Limb (tissue), 2 donors: ENCODE measurements at regions not wholly inside any gene's neighbourhood (a gene's known extent, or its start where the extent isn't known, plus 50 kb on each side); places are given as distances from the start of the nearest gene placed in this dataset.

ENCODE experiments used
- DNase-seq, 2 donors: peaks; one replicate each; pipeline ENCODE4 v3.0.0-alpha.2; 2016; ENCODE audit errors: extremely low spot score in 2 of 2

DNA sequence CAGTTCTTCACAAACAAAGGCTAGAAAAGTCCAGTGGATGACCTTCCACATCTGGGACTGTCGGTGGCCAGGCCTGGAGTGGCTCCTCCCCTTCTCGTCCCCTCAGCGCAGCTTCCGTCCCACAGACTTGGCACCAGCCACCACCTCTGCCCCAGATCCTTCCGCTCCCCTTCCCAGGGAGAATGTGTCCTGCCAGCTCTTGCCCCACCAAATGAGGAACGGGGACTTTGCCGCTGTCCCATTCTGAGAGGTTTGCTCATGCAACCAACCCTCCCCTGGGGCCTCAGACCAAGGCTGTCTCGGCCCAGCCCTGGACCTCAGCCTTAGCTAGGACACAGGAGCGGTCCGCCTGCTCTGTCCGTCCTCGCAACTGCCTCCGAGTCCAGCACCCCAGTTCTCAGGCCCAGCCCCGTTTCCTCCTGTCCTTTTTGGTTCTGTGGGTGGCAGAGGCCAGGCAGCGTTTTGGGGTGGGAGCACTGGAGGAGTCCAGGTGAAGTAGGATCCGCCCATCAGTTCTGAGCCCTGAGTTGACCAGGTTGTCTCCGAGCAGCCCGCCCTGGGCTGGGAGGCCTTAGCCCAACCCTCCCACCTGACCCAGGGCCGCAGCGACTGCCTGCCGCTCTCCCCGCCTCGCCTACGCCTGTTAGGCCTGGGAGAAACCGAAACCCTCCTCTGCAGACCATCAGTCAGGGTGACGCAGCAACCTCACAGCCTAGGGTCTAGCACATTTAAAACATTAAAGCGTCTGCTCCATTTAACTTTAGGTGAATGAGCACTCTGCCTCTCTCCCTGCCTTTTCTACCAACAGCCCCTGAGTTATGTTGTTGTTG is 284.3 kb downstream of the FOXO1 start:
- DNase-seq = no peak

DNA sequence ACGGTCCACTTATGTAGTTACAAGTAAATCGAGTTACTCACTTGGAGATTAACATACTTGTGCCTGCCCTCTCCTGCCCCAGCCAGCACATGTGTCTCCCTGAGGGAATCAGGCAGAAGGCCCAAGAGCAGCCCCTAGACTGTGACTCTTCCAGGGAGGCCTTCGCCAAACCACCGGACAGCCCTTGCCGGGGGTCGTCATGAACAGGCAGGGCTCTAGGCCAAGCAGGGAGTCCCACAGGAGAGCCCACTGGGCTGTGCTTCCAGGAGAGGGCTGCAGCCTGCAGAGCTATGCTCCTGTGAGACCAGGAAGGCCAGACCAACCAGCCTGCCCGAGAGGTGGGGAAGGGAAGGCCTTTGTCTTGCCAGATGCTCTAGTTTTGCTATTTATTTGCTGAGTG is 283.3 kb downstream of the FOXO1 start:
- DNase-seq = no peak

DNA sequence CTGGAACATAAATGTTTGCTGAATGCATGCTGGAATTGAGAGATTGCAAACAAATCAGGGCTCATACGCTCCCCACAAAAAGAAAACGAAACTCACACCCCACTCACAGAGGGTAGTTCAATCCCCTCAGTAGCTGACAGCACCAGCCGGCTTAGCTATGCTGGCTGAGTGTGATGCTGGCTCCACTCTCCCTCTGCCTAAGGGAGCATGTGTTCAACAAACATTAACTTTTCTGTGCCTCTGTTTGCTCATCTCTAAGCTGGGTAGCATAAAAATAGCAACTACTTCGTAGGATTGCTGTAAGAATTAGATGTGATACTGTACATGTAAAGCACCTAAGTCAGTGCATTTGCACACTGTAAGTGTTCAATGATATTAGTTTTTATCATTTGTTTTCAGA is 282.6 kb downstream of the FOXO1 start:
- no peak for DNase-seq

DNA sequence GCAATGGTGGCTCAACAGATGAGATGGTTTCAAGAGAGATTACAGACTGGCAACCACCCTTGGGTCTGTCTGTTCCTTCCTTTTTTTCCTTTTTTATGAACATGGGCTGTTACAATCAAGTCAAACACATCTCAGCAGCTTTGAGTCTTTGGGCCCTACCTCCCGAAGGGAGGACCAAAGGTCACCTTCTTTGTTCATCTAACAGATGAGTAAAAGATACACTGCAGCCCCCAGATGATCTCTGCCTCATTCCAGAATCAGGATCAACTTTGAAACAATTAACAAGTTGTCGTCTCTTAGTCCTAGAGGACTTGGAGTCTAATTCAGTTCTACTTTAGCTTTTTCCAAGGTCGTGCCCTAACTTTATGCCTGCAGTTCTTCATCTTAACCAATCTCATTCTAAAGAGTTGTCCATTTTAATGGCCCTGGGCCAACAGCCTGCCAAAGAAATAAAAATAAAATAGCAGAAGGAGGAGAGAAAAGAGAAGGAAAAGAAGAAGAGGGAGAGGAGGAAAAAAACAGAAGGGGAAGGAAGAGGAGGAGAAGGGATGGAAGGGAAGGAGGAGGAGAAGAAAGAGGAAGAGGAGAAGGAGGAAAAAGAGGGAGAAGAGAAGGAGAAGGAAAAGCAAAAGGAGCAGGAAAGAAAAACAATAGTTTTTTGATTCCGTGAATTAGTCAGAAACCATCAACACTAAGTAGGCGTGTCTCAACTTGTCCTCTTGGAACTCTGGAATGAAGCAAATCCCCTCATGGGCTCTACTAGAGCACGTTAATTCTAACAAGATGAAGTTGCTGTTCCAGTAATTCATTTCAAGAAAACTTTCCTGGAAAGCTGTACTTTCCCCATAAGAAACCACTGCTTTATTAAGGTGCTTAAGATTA is 281.2 kb downstream of the FOXO1 start:
- no peak for DNase-seq

DNA sequence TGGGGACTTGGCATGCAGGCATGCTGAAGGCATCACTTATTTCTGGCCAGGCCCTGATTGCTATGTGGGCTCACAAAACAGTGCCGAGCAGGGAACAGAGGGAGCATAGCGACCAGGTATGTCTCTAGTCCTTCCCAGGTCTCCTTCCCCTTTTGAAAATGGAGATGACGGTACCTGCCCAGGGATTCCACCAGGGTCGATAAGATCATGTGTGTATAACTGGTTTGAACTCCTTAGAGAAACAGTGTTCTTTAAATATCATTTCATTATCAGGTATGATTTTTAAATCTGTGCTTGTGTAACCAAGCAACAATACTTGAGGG is 280.6 kb downstream of the FOXO1 start:
- no peak for DNase-seq

DNA sequence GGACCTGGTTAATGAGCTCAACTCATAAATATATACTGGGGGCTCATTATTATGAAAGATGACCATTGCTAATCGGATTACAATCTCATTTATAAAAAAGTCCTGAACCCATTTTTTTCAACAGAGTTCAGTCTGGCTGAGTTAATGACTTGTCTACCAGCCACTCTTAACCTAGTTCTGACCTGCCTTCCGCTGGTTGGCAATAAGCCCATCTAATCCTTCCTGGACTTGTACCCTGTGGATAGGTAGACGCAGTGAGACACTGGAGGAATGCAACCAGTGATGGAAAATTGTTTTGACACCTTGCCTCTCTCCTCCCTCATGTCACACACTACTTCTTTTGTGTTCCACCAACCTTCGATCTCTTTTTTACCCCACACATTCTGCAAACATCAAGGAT is 279.9 kb downstream of the FOXO1 start:
- no peak for DNase-seq

DNA sequence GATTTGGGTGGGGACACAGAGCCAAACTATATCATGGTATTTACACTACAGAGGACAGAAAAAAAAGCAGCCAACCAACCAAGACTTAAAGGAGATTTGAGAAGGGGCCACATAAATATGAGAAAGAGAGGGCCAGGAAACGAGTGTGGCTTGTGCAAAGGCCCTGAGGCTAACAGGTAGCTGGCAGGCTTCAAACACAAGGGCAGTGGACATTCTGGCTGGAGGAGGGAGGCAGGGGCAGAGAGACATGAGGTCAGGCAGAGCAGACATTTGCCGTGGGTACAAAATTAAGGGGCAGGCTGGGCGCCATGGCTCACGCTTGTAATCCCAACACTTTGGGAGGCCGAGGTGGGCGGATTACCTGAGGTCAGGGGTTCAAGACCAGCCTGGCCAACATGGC is 278.7 kb downstream of the FOXO1 start:
- no peak for DNase-seq

DNA sequence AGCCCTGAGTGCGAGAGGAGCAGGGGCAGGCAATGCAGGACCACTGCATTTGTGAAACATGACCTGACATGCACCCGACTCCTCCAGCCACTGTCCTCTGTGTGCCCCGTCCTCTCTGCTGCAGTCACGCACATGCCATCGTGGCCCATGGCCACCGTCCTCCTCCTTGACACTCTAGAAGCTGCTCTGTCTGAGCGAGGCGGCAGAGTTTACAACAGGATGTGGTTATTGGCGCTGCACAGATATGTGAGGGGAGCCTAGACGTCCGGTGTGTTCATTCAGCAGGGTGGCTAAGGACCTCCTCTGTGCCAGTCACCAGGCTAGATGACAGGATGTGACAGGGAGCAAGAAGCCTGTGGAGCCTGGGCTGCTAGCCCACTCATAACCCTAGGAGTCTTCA is 277.8 kb downstream of the FOXO1 start:
- no peak for DNase-seq

DNA sequence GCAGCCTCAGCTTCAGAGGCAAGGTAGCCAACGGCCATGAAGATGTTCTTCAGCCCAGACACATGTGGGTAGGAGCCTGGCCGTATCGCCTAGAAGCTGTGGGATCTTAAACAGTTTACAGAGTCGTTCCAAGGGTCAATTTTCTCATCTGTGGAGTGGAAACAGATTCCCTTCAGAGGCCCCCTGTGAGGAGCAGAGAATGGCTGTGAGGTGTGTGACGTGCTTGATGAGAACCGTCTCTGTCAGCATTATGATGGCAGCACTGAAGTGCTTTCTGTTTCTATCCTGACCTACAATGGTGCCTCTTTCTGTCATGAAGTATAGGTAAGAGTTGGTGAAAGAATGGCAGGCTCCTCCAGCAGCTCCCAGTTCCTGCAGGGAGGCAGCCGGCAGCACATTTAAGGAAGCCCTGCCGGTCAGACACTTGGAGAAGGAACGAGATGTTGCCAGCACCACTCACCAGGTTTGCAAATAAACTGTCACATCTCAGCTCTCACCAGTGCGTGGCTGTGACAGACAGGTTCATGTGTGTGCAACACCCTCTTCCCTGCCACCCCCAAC is 277.3 kb downstream of the FOXO1 start:
- DNase-seq = no peak

DNA sequence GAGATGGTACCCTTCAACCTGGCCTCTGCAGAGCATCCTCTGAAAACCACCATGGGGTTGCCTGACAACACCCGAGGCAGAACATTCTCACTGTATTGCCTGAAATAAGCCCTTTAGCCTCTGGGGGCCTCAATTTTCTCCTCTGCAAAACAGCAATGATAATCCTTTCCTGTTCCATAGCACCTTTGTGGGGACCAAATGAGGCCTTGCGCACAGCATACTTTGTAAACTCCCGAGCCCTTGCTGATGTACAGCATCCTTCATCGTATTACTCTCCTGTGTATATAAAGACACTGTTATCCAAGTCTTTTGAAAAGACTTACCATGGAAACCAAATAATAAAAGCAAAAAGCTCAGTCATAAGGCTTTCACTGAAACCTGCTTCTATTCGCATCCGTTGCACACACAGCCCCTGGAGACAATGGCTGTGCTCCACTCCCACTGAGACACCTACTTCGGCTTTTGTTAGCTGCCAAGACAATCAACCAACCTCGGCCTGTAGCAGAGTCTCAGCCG is 276.0 kb downstream of the FOXO1 start:
- no peak for DNase-seq

DNA sequence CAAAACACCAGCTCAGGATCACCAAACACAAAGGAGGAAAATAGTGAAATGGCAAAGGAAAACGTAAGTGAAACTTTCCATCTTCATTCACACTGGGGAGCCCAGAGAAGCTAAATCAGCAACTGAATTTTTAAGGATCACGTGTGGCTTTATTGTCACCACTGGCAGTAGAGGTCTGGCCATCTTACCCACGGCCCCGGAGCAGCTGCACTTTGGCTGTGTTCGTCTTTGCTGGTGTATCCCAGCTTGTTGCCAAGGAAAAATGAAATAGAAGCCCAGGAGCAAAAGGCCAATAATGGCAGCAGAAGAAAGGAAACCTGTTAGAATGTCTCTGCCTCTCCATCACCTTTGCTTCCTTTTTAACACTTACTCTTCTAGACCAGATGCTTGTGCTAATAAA is 274.7 kb downstream of the FOXO1 start:
- no peak for DNase-seq

DNA sequence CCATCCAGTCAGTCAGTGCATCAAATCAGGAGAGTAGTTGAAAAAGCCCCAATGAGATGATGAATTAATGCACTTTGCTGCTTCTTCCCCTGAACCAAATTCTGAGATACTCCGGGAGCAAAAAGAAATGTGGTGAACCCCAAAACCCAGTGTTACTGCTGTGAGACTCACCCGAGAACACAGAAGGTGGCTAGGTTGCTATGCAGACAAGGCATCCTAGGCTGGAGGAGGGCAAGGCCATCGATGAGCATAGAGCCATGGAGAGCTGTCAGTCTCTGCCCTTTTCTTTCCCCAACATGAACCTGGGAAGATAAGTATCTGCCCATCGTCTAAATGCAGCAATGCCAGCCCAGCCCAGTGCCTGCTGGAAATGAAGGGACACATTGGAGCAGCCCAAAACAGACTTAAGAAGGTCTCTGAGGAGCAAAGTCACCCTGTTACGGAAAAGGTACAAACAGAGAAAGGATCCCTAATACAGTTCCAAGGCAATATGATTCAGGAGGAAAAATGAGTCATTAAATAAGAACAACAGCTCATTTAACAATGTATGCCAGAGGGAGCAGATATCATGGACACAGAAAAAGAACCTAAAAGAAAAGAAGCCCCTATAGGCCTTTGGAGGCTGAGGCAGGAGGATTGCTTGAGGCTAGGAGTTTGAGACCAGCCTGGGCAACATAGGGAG is 272.0 kb downstream of the FOXO1 start:
- DNase-seq = no peak

DNA sequence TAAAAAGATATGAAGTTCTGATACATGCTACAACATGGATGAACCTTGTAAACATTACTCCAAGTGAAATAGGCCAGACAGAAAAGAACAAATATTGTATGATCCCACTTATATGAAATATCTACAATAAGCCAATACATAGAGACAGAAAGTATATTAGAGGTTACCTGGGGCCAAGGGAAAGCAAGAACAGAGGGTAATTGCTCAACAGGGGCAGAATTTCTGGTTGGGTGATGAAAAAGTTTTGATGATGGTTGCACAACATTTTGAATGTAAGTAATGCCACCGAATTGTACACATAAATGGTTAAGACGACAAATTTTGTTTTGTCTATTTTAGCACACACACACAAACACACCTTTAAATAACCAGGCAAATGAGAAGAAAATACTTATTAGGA is 268.4 kb downstream of the FOXO1 start:
- DNase-seq = no peak

DNA sequence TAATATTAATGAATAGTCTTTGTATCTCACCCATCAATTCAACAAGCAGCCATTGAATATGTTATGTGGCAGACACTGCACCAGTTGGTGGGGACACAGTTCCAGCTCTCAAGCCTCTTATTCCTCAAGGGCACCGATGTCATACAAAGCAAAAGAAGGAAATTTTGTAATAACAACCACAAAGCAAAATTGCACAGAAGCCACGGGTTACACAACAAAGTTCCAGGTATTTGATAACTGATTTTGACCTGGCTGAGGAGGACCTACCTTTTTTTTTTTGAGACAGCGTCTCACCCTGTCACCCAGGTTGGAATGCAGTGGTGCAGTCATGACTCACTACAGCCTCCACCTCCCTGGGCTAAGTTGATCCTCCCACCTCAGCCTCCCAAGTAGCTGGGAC is 266.7 kb downstream of the FOXO1 start:
- no peak for DNase-seq

DNA sequence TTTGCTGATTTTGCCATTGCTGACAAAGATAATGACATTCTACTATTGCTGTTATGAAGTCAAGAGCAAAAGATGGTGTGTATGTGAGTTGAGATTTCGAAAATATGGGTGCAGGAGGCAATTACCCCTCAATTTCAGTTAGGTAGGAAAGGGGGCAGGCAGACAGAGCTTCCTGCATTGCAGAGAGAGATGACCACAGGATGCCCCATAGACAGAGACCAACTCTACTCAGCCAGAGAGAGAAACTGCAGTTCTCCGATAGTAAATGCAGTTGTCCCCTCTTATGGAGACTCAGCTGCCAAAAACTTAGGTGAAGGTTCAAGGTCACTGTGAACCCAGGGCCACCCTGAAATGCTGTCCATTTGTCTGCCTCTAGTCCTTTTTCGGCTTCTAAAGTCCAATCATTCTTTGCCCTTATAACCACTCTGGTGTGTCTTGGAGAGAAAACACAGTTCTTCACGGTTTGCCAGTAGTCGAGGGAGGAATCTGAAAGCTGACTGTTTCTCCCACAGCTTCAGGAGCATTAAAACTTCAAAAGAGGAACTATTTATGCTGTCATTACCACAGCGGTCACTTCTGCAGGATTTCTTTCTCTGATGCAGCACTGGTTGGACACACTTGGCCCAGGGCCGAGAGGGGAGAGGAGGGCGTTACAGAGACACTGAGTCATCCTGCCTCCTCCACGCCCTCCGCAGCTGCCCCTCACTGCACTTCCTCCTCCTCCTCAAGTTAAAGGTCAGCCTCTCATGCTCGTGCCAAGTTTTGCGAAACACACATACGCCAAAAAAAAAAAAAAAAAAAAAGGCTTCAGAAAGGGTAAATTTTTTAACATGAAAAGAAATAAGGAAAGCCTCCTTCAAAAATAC is 264.3 kb downstream of the FOXO1 start:
- peak; percentile 66 to 74 for DNase-seq

DNA sequence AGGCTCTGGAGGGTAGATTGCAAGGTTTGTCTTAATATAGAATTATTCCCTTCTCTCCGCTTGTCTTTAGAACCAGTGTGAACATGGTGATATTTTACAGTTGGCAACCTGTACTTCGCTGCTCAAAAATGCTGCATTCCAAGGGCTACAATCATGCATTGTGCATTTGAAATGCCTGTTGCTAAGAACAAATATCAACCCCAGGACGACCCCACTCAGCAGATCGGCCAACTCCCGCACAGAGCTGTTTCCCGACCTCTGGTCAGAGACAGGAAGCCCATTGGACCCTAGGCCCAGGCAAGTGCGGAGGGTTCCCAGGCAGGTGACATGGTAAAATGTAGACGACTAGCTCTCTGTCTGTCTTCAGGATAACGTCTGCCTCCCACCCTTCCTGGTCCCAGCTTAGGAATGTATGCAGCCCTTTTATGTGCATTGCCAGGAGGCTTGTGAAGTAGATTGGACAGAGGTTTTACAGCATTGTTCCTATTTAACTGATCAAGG is 263.5 kb downstream of the FOXO1 start:
- DNase-seq = no peak

DNA sequence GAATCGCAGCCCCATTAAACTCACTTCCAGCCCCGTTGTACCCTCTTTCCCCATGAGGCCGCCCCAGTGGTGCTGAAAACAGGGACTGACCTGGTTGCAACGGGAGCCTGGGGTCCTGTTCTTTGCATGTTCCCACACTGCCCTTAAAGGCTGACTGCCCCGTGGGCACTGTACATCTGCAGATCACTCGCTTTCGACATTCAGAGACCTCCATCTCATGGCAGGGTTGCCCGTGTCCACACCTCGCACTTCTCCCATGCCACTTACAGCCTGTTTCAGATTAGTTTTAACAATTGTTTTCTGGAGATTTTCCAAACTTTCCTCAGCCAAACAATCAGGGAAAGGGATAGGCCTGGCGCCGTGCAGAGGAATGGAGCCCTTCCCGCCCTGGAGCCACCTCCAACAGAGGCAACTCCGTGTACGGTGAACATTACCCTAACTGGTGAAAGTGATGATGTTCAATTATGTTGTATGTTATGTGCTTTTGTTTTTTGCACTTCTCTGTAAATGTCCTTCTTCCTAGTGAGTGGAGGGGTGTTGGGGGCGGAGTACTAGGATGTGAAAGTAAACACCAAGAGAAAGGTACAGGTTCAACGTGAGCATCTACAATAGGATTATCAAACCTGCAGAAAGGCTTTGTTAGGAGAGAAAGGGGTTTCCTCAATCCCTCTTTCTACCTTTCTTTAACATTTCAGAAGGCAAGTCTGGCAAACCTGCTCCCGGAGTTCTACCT is 262.8 kb downstream of the FOXO1 start:
- no peak for DNase-seq

DNA sequence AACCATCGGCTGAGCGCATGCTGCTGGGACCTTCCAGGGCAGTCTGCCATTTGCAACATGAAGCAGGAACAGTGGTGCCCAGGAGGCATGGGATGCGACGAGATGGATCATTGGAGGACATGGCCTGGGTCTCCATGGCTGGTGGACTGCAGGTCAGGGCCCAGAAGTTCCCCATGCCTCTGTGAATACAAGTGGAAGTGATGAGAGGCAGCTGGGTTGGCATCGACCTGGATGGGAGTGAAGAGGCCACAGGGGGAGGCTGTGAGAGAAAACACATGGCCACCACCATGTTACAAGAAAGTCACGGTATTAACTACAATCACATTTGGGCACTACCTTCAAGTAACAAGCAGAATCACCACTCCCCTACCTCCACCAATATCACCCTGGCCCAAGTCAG is 262.0 kb downstream of the FOXO1 start:
- DNase-seq = no peak

DNA sequence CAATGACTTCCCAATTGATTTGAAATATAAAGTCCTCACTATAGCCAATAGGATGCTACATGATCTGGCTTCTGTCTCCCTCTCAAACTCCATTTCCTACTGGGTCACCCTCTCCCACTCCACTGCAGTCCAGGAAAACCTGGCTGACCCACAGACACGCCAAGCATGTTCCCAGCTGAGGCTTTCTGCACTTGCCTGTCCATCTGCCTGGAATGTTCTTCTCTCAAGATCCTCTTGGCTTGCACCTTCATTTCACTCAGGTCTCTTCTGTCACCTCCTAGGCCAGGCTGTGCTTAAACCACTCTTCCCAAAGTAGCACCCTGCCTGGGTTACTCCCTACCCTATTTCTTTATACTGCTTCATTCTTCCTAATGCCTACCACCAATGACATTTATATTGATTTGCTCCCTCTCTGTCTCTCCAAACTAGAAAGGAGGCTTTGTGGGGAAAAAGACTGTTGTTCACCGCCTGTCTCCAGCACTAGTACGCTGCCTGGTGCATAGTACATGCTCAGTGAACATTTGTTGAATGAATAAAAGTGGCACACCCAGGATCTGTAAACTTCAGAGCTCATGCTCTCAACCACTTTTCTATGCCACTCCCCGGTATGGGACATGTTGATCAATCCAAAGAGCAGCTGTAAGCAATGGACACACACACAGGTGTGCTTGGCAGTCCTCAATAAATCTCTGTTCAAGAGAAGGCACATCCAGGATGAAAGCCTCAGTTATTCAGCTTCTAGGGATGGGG is 261.3 kb downstream of the FOXO1 start:
- DNase-seq = no peak
